ENCODE measurements at regions not wholly inside any gene's neighbourhood (a gene's known extent, or its start where the extent isn't known, plus 50 kb on each side); places are given as distances from the start of the nearest gene placed in this dataset.
"Not testable (repeated sequence)": the region's sequence is repeated elsewhere in the genome, so short reads cannot be mapped to it uniquely, and the experiment has no call there.

GRCh38 chr6:19892260-19892659 lies 55.1 kb downstream of the ID4 start:
- no peak overlapping the region for H3K27ac Mint-ChIP-seq
- H3K36me3 Mint-ChIP-seq: no peaks in the 10 kb centered on the region
- H3K9me3 Mint-ChIP-seq: no peaks in the 10 kb centered on the region
- no peak overlapping the region for H3K4me3 Mint-ChIP-seq
- H3K27me3 Mint-ChIP-seq: no peaks in the 10 kb centered on the region
- H3K4me1 Mint-ChIP-seq: no peaks in the 10 kb centered on the region
- no peak for DNase-seq

- Mint-ChIP-seq H3K4me3 (no peak overlapping the region), H3K4me1 (no peaks in the 10 kb centered on the region), H3K36me3 (no peaks in the 10 kb centered on the region), H3K27ac (no peak overlapping the region), H3K9me3 (peaks cover 2% of the 10 kb centered on the region), H3K27me3 (no peaks in the 10 kb centered on the region)
- DNase-seq: no peak
Measured at GRCh38 chr6:19895866-19896692, 58.9 kb downstream of the ID4 start.

GRCh38 chr6:19896693-19897010 lies 59.5 kb downstream of the ID4 start:
- H3K36me3 Mint-ChIP-seq: no peaks in the 10 kb centered on the region
- H3K4me3 Mint-ChIP-seq: no peak overlapping the region
- no peak for DNase-seq
- H3K27ac Mint-ChIP-seq: no peak overlapping the region
- no peaks in the 10 kb centered on the region for H3K4me1 Mint-ChIP-seq
- peaks cover 2% of the 10 kb centered on the region for H3K9me3 Mint-ChIP-seq
- no peaks in the 10 kb centered on the region for H3K27me3 Mint-ChIP-seq

- no peak for DNase-seq
- Mint-ChIP-seq H3K36me3 (no peaks in the 10 kb centered on the region), H3K4me1 (no peaks in the 10 kb centered on the region), H3K27ac (no peak overlapping the region), H3K27me3 (no peaks in the 10 kb centered on the region), H3K9me3 (peaks cover 3% of the 10 kb centered on the region), H3K4me3 (no peak overlapping the region)
Measured at GRCh38 chr6:19898141-19898740, 61.1 kb downstream of the ID4 start.

- DNase-seq: no peak
- Mint-ChIP-seq H3K4me3 (no peak overlapping the region), H3K4me1 (no peaks in the 10 kb centered on the region), H3K27ac (no peak overlapping the region), H3K36me3 (no peaks in the 10 kb centered on the region), H3K9me3 (peaks cover 6% of the 10 kb centered on the region), H3K27me3 (no peaks in the 10 kb centered on the region)
Measured at GRCh38 chr6:19902201-19902600, 65.0 kb downstream of the ID4 start.

- not testable (repeated sequence) for H3K4me1 Mint-ChIP-seq, H3K4me3 Mint-ChIP-seq, H3K27me3 Mint-ChIP-seq, DNase-seq, H3K36me3 Mint-ChIP-seq, H3K27ac Mint-ChIP-seq, H3K9me3 Mint-ChIP-seq
Measured at GRCh38 chr6:19904408-19904807, 67.2 kb downstream of the ID4 start.

GRCh38 chr6:19905584-19905983 lies 68.4 kb downstream of the ID4 start:
- no peaks in the 10 kb centered on the region for H3K4me1 Mint-ChIP-seq
- H3K27ac Mint-ChIP-seq: no peak overlapping the region
- peaks cover 4% of the 10 kb centered on the region for H3K9me3 Mint-ChIP-seq
- H3K27me3 Mint-ChIP-seq: no peaks in the 10 kb centered on the region
- no peaks in the 10 kb centered on the region for H3K36me3 Mint-ChIP-seq
- DNase-seq: no peak
- no peak overlapping the region for H3K4me3 Mint-ChIP-seq

- Mint-ChIP-seq H3K4me1 (no peaks in the 10 kb centered on the region), H3K9me3 (peaks cover 4% of the 10 kb centered on the region), H3K36me3 (no peaks in the 10 kb centered on the region), H3K4me3 (no peak overlapping the region), H3K27ac (no peak overlapping the region), H3K27me3 (no peaks in the 10 kb centered on the region)
- DNase-seq: no peak
Measured at GRCh38 chr6:19906171-19906570, 69.0 kb downstream of the ID4 start.

- H3K4me1 Mint-ChIP-seq: no peaks in the 10 kb centered on the region
- H3K27me3 Mint-ChIP-seq: no peaks in the 10 kb centered on the region
- no peak overlapping the region for H3K4me3 Mint-ChIP-seq
- no peak for DNase-seq
- H3K36me3 Mint-ChIP-seq: no peaks in the 10 kb centered on the region
- H3K9me3 Mint-ChIP-seq: peaks cover 12% of the 10 kb centered on the region
- H3K27ac Mint-ChIP-seq: no peak overlapping the region
Measured at GRCh38 chr6:19911223-19911622, 74.1 kb downstream of the ID4 start.

- no peaks in the 10 kb centered on the region for H3K4me1 Mint-ChIP-seq
- no peaks in the 10 kb centered on the region for H3K27me3 Mint-ChIP-seq
- H3K4me3 Mint-ChIP-seq: no peak overlapping the region
- peaks cover 32% of the 10 kb centered on the region for H3K9me3 Mint-ChIP-seq
- no peaks in the 10 kb centered on the region for H3K36me3 Mint-ChIP-seq
- no peak for DNase-seq
- no peak overlapping the region for H3K27ac Mint-ChIP-seq
Measured at GRCh38 chr6:19918436-19918835, 81.3 kb downstream of the ID4 start.

- Mint-ChIP-seq H3K27me3 (no peaks in the 10 kb centered on the region), H3K4me1 (no peaks in the 10 kb centered on the region), H3K9me3 (peaks cover 16% of the 10 kb centered on the region), H3K36me3 (no peaks in the 10 kb centered on the region), H3K27ac (no peak overlapping the region), H3K4me3 (no peak overlapping the region)
- no peak for DNase-seq
Measured at GRCh38 chr6:19921786-19922185, 84.6 kb downstream of the ID4 start.

GRCh38 chr6:19925533-19925932 lies 88.4 kb downstream of the ID4 start:
- Mint-ChIP-seq H3K27ac (no peak overlapping the region), H3K4me3 (no peak overlapping the region), H3K27me3 (no peaks in the 10 kb centered on the region), H3K9me3 (no peaks in the 10 kb centered on the region), H3K36me3 (no peaks in the 10 kb centered on the region), H3K4me1 (no peaks in the 10 kb centered on the region)
- DNase-seq: no peak

- H3K27ac Mint-ChIP-seq: no peak overlapping the region
- no peaks in the 10 kb centered on the region for H3K36me3 Mint-ChIP-seq
Measured at GRCh38 chr6:19928461-19928860, 91.3 kb downstream of the ID4 start.

GRCh38 chr6:19929312-19929711 lies 92.1 kb downstream of the ID4 start:
- Mint-ChIP-seq H3K9me3 (no peaks in the 10 kb centered on the region), H3K27me3 (no peaks in the 10 kb centered on the region), H3K36me3 (no peaks in the 10 kb centered on the region), H3K4me3 (no peak overlapping the region), H3K27ac (no peak overlapping the region), H3K4me1 (no peaks in the 10 kb centered on the region)
- DNase-seq: no peak

More at GRCh38 chr6:19928461-19928860, 91.3 kb downstream of the ID4 start:
- H3K9me3 Mint-ChIP-seq: no peaks in the 10 kb centered on the region
- no peaks in the 10 kb centered on the region for H3K27me3 Mint-ChIP-seq
- no peak for DNase-seq
- H3K4me3 Mint-ChIP-seq: no peak overlapping the region
- H3K4me1 Mint-ChIP-seq: no peaks in the 10 kb centered on the region

GRCh38 chr6:19934996-19935591 lies 97.9 kb downstream of the ID4 start:
- no peak for DNase-seq
- Mint-ChIP-seq H3K27ac (no peak overlapping the region), H3K27me3 (no peaks in the 10 kb centered on the region), H3K36me3 (no peaks in the 10 kb centered on the region), H3K4me3 (no peak overlapping the region), H3K4me1 (no peaks in the 10 kb centered on the region), H3K9me3 (no peaks in the 10 kb centered on the region)

- H3K9me3 Mint-ChIP-seq, H3K4me3 Mint-ChIP-seq, DNase-seq, H3K27me3 Mint-ChIP-seq, H3K36me3 Mint-ChIP-seq, H3K27ac Mint-ChIP-seq, H3K4me1 Mint-ChIP-seq: not testable (repeated sequence)
Measured at GRCh38 chr6:19939321-19939720, 102.2 kb downstream of the ID4 start.

Measured in activated naive CD8-positive, alpha-beta T cell treated with anti-CD3 and anti-CD28 coated beads for 36 hours (primary cell).